ENCODE measurements at regions not wholly inside any gene's neighbourhood (a gene's known extent, or its start where the extent isn't known, plus 50 kb on each side); places are given as distances from the start of the nearest gene placed in this dataset.

DNA sequence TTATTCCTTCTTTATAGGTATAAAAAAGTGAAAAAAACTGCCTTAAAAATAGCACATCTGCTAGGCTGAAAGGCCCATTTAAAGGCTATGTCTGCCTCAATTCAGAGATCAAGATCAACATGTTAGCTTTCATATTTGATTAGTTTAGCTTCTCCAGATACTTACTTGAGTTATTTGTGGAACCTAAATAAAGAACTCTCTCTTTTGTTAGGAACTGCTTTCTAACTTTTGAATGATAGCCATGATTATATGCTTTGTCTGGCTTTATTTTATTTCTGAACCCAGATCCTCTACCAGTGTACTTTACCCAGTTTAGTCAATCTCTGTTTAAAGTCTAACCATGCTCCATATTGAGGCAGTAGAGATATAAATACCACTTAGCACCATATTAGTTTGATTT, 515.5 kb upstream of the SEMA3D start:
- no peak for DNase-seq (ENCODE audit: low read depth)
- TF ChIP-seq, protein P1, sequence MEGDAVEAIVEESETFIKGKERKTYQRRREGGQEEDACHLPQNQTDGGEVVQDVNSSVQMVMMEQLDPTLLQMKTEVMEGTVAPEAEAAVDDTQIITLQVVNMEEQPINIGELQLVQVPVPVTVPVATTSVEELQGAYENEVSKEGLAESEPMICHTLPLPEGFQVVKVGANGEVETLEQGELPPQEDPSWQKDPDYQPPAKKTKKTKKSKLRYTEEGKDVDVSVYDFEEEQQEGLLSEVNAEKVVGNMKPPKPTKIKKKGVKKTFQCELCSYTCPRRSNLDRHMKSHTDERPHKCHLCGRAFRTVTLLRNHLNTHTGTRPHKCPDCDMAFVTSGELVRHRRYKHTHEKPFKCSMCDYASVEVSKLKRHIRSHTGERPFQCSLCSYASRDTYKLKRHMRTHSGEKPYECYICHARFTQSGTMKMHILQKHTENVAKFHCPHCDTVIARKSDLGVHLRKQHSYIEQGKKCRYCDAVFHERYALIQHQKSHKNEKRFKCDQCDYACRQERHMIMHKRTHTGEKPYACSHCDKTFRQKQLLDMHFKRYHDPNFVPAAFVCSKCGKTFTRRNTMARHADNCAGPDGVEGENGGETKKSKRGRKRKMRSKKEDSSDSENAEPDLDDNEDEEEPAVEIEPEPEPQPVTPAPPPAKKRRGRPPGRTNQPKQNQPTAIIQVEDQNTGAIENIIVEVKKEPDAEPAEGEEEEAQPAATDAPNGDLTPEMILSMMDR (conservative IDR thresholded peaks at IDR 0.05; ENCODE audit: low read depth, low read length): no peak
- no peak overlapping the region for H3K4me3 ChIP-seq (ENCODE audit: low read depth, low read length)

DNA sequence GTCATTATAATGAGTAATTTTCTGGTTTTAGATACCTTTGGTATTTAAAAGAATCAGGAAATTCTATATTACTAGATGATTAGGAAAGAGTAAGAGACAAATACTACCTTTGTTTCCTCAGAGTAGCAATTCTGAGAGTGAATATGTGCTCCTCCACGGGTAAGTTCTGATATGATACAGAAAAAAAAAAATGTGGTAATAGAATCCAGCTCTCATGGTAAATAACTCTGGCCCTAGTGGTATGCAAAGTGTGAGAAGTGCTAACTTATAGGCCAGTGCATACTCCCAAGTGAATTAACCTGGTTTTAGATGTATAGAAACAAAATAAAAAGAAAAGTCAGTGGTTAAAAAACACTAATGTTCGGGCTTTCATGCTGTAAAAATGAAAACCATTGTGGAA, 512.6 kb upstream of the SEMA3D start:
- TF ChIP-seq, protein P1 (conservative IDR thresholded peaks at IDR 0.05; ENCODE audit: low read depth, low read length): no peak
- no peak for DNase-seq (ENCODE audit: low read depth)
- no peak overlapping the region for H3K4me3 ChIP-seq (ENCODE audit: low read depth, low read length)

DNA sequence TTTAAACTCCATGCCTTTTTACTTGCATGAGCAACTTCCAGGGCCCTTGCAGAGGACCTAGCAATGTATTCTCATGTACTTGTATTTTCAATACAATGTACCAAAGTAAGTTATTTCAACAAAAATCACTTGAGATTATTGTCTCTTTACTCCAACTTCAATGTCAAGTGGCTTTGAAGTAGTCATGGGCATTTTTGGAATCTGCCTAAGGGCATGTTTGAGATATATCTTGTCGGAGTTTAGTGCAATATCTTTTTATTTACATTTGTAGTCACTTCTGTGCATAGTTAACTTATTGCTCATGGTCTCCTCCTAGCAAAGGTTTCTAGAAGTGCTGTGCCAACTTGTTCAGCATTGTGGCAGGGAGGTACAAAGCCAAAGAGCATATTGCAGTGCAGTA, 508.7 kb upstream of the SEMA3D start:
- H3K4me3 ChIP-seq (ENCODE audit: low read depth, low read length): no peak overlapping the region
- no peak for DNase-seq (ENCODE audit: low read depth)

DNA sequence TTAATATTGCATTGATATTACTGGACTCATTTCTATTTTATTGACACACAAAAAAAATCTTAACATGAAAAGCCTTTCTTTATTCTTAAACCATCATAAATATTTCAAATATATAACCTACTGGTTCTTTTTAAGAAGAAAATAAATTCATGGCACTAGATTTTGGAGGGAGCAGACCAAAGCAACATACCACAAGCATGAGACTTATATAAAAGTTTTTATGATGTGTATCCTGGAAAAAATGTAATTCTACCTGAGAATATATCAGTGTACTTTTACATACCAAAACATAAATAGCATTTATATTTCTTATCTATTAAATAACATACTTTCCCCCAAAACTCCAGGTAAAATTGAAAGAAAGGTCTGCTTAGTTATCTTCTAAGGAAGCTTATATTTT, 508.2 kb upstream of the SEMA3D start:
- no peak for DNase-seq (ENCODE audit: low read depth)
- TF ChIP-seq, protein P1 (conservative IDR thresholded peaks at IDR 0.05; ENCODE audit: low read depth, low read length): no peak
- no peak overlapping the region for H3K4me3 ChIP-seq (ENCODE audit: low read depth, low read length)

More for the DNA sequence above, 508.7 kb upstream of the SEMA3D start:
- TF ChIP-seq, protein P1 (conservative IDR thresholded peaks at IDR 0.05; ENCODE audit: low read depth, low read length): no peak

DNA sequence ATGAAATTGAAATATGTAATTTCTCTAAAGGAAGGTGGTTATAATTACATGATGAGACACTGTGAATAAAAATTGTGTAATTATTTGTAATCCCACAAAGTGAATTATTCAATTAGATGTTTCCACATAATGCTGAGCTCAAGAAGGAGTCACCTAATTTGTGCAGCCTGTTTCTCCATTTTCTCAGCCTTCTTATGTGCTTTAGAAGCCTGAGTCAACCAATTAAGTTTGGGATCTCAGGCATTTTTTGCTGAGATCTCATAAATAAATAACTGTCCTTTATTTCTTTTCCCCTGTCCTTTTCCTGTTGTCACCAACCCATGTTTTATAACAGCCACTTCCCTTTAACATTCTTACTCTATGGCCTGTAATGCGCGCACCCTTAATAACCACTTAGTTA, 506.5 kb upstream of the SEMA3D start:
- no peak for DNase-seq (ENCODE audit: low read depth)
- no peak overlapping the region for H3K4me3 ChIP-seq (ENCODE audit: low read depth, low read length)
- TF ChIP-seq, protein P1 (conservative IDR thresholded peaks at IDR 0.05; ENCODE audit: low read depth, low read length): no peak

DNA sequence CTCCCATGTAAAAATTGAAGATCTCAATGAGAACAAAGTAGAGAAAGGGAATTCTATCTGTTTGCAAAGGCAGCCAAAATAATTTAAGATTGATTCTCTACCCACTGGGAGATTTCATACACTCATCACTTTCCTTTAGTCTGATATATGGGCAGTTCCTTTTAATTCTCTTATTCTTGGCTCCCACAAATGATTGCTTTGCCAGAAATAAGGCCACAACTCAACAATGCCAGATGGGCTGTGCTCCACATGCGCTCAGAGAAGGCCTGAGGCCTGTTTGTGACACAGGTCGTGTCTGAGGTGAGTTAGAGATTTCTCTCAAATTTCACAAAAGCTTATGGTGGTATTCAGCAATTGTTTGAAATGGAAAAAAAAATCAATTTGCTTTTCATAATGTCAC, 501.9 kb upstream of the SEMA3D start:
- DNase-seq (ENCODE audit: low read depth): no peak
- H3K4me3 ChIP-seq (ENCODE audit: low read depth, low read length): no peak overlapping the region
- TF ChIP-seq, protein P1 (conservative IDR thresholded peaks at IDR 0.05; ENCODE audit: low read depth, low read length): no peak

DNA sequence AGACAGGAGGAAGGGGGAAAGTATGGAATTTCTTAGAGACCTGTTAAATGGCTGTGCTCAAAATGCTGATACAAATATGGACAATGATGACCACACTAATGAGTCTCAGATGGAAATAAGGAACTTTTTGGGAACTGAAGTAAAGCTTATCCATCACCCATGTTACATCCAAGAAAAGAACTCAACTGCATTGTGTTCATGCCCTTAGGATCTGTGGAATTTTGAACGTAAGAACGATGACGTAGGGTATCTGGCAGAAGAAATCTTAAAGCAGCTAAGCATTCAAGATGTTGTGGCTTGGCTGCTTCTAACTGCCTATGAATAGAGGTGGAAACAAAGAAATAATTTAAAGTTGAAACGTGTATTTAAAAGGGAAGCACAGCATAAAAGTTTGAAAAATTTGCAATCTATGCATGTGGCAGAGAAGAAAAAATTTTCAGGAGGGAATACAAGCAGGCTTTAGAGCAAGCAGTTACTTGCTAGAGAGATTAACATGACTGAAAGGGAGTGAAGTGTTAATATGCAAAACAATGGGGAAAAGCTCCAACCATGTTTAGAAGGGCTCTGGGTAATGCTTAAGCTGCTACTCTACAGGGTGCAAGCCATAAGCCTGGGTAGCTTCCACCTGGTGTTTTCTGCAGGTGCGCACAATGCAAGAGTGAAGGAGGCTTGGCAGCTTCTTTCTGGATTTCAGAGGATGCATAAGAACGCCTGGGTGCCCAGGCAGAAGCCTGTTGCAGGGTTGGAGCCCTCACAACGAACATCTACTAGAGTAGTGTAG, 499.7 kb upstream of the SEMA3D start:
- no peak overlapping the region for H3K4me3 ChIP-seq (ENCODE audit: low read depth, low read length)
- TF ChIP-seq, protein P1 (conservative IDR thresholded peaks at IDR 0.05; ENCODE audit: low read depth, low read length): no peak
- DNase-seq (ENCODE audit: low read depth): no peak

Measured in epithelial cell of proximal tubule (primary cell).